HFFc6 (cell line): ENCODE measurements at regions not wholly inside any gene's neighbourhood (a gene's known extent, or its start where the extent isn't known, plus 50 kb on each side); places are given as distances from the start of the nearest gene placed in this dataset.

ENCODE experiments used
- DNase-seq: peaks from one replicate; pipeline ENCODE4 v3.0.0-alpha.2; 2018
- H3K27ac Mint-ChIP-seq: 2 replicates; pipeline ENCODE4 v1.8.0; 2020; ENCODE audit warnings: mild to moderate bottlenecking, mixed read lengths
- H3K27me3 Mint-ChIP-seq: 2 replicates; pipeline ENCODE4 v1.8.0; 2021; ENCODE audit warnings: mild to moderate bottlenecking, moderate library complexity, mixed read lengths; ENCODE audit not compliant: insufficient read depth
- H3K36me3 Mint-ChIP-seq: 2 replicates; pipeline ENCODE4 v1.8.0; 2021; ENCODE audit warnings: low read depth, mixed read lengths
- H3K4me1 Mint-ChIP-seq: 2 replicates; pipeline ENCODE4 v1.8.0; 2020; ENCODE audit warnings: low read depth, mixed read lengths
- H3K4me3 Mint-ChIP-seq: 2 replicates; pipeline ENCODE4 v1.8.0; 2020; ENCODE audit warnings: mild to moderate bottlenecking, moderate library complexity, mixed read lengths
- H3K9me3 Mint-ChIP-seq: 2 replicates; pipeline ENCODE4 v1.8.0; 2020; ENCODE audit warnings: mild to moderate bottlenecking, mixed read lengths
- CTCF ChIP-seq: fragments of 200-600 bp; sonication (generic); IDR thresholded peaks from 2 replicates; pipeline ENCODE4 v1.5.0; 2021; ENCODE audit warnings: antibody characterized with exemption, mild to moderate bottlenecking

GRCh38 chr6:22788038-22788437 is 218.7 kb downstream of the HDGFL1 start:
- no peak for TF ChIP-seq CTCF
- no peaks in the 10 kb centered on the region for H3K36me3 Mint-ChIP-seq
- DNase-seq: no peak
- no peak overlapping the region for H3K27ac Mint-ChIP-seq
- no peaks in the 10 kb centered on the region for H3K4me1 Mint-ChIP-seq
- H3K27me3 Mint-ChIP-seq: no peaks in the 10 kb centered on the region
- no peak overlapping the region for H3K4me3 Mint-ChIP-seq
- peaks cover 4% of the 10 kb centered on the region; the same call in 1 of the 2 replicates for H3K9me3 Mint-ChIP-seq

- no peak for TF ChIP-seq CTCF
- DNase-seq: no peak
- Mint-ChIP-seq H3K9me3 (peaks cover 4% of the 10 kb centered on the region; the same call in 1 of the 2 replicates), H3K27ac (no peak overlapping the region), H3K4me1 (no peaks in the 10 kb centered on the region), H3K4me3 (no peak overlapping the region), H3K27me3 (no peaks in the 10 kb centered on the region), H3K36me3 (no peaks in the 10 kb centered on the region)
Observed at GRCh38 chr6:22789315-22789714, 219.9 kb downstream of the HDGFL1 start.

- TF ChIP-seq CTCF: no peak
- Mint-ChIP-seq H3K4me1 (no peaks in the 10 kb centered on the region), H3K27ac (no peak overlapping the region), H3K4me3 (no peak overlapping the region), H3K9me3 (peaks cover 20% of the 10 kb centered on the region), H3K36me3 (no peaks in the 10 kb centered on the region), H3K27me3 (no peaks in the 10 kb centered on the region)
- no peak for DNase-seq
Observed at GRCh38 chr6:22794844-22795243, 225.5 kb downstream of the HDGFL1 start.

- H3K4me3 Mint-ChIP-seq: no peak overlapping the region
- DNase-seq: no peak
- peaks cover 5% of the 10 kb centered on the region; the same call in 1 of the 2 replicates for H3K9me3 Mint-ChIP-seq
- H3K27ac Mint-ChIP-seq: no peak overlapping the region
- no peak for TF ChIP-seq CTCF
- H3K27me3 Mint-ChIP-seq: no peaks in the 10 kb centered on the region
- no peaks in the 10 kb centered on the region for H3K4me1 Mint-ChIP-seq
- no peaks in the 10 kb centered on the region for H3K36me3 Mint-ChIP-seq
Observed at GRCh38 chr6:22800451-22800850, 231.1 kb downstream of the HDGFL1 start.

GRCh38 chr6:22801831-22802230 is 232.5 kb downstream of the HDGFL1 start:
- Mint-ChIP-seq H3K4me3 (no peak overlapping the region), H3K27me3 (no peaks in the 10 kb centered on the region), H3K27ac (no peak overlapping the region), H3K36me3 (no peaks in the 10 kb centered on the region), H3K4me1 (no peaks in the 10 kb centered on the region), H3K9me3 (no peaks in the 10 kb centered on the region)
- TF ChIP-seq CTCF: no peak
- no peak for DNase-seq
